ENCODE measurements at regions not wholly inside any gene's neighbourhood (a gene's known extent, or its start where the extent isn't known, plus 50 kb on each side); places are given as distances from the start of the nearest gene placed in this dataset.
A peak's percentile ranks its signal among the peaks of the same experiment; 100 is the strongest.
"Not testable (repeated sequence)": the region's sequence is repeated elsewhere in the genome, so short reads cannot be mapped to it uniquely, and the experiment has no call there.

DNA sequence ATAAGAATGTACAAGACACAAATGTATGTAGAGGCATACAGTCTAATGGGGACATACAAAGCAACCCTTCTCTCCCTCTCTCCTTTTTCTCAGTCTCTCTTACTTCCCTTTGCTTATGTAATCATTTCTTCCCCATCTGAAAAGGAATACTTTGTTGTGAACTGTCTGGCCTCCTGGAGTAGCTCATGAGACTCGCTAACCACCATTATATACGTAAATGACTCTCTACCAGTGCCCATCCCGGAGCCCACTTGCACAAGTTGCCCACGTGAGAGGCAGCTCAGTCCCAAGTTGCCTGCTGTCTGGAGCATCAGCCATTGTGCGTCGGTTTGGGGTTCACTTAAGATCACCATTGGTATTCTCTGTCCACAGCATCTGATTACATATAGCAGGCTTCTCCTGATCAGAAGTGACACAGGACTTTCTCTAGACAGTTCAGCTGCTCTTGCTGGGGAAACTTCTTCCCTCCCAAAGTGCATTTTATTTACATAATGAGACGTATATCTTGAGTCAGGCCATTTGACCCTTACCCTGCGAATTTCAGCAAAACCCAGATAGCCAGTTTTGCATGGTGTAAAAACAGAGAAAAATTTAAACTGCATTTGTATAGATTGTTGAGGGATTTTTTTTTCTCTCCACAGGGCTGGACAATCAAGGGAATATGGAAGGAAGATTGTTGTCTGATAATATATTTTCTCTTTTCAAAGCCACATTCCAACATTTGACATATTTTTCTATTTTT, 220.7 kb upstream of the EGLN3 start:
- DNase-seq, result no peak

DNA sequence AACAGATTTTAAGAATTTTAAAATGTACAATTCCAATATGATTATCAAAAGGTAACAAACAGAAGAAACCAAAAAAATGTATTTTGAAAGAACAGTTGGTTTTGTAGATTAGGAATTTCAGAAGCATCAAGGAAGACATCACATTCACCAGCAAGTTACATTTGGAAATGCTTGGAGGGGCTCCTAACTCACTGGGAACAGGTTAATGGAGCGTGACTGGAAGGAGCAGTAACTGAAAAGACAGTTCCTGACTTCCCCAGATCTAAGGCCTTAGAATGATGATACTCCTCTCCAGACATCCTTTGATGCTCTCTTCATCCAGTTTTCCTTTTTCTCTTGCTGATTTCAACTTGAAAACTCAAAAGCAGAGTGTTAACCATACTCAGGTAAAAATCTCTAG, 220.0 kb upstream of the EGLN3 start:
- DNase-seq, result no peak

DNA sequence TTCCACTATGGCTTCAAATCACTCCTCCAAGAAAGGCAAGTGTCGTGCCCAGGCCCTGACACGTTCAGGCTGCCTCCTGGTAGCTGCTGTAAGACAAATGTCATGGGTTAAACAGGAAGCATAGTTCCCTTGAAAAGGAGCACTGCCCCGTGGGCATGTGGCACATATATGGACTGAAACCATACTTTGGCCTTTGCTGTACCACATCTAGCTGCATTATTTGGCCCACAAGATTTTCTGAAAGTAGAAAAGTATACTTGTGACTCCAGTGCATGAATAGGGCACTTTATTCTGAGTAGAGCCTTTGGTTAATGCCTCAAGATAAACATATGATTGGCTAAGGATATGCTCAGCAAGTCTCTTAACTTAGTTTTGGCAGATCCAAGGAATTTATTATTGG, 218.7 kb upstream of the EGLN3 start:
- no peak for DNase-seq

DNA sequence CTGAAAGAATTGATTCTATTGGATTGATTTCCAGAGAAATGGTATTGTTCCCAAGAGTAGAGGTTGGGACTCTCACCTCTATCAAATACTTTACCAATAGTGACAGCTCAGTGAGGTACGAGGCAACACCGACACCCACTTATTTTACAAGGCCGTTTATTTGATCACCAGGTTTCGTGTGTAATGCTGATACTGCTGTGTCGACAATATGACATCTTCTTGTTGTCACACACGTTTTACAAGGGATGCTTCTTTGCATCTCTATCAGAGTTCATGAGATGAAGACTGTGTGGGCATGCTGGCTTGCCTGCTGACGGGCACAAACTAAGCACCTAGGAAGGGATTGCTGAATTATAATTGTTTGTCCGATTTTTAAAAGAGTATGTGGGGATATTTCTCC, 217.8 kb upstream of the EGLN3 start:
- no peak for DNase-seq

DNA sequence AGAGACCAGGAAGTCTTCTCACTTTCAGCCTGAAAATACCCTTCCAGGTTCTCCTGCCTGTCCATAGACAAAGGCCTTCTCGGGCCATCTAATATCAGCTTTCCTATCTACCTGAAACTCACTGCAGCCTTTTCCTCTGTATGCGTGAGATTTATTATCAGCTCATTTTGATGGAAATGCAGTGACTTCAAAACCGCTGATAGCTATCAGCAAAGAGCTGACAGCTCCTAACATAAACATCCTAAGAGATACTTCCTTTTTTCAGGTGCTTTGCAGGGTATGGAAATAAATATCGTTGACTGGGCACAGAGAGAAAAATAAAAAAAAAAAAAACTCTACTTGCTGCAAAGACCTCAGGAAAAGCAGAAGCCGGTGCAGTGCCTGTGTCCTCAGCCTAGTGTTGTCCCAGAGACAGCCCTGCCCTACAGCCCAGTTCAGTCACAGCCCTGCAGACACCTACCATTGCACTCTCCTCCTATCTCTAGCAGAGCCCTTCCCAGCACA, 215.0 kb upstream of the EGLN3 start:
- DNase-seq, result no peak

DNA sequence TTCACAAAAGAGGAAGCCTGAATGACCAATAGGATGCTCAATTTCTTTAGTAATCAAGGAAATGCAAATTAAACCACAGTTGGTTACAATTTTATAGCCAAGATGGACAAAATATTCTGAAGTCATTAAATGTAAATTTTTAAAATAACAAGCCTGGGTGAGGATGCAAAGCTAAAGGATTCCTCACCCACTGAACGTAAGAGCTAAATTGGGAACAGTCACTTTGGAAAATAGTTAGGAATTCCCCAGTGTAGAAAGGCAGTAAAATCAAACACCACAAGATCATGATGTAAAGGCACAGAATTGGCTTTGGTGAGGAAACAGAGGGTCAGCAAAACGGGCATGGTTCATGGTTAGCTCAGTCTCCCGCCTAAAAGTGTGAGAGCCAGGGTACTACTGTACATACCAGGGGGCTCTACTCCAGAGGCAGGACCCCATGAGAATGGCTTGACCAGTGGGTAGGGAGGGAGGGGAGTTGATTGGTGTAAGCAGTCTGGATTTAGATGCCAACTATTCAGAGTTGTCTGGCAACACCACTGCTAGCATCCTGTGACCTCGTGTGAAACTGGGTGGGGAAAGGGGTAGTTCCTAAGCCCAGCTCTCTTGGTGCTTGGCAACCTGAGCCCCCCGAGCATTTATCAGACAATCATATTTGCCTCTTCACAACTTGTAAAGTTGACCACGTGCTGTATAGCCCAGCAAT, 213.4 kb upstream of the EGLN3 start:
- no peak for DNase-seq

DNA sequence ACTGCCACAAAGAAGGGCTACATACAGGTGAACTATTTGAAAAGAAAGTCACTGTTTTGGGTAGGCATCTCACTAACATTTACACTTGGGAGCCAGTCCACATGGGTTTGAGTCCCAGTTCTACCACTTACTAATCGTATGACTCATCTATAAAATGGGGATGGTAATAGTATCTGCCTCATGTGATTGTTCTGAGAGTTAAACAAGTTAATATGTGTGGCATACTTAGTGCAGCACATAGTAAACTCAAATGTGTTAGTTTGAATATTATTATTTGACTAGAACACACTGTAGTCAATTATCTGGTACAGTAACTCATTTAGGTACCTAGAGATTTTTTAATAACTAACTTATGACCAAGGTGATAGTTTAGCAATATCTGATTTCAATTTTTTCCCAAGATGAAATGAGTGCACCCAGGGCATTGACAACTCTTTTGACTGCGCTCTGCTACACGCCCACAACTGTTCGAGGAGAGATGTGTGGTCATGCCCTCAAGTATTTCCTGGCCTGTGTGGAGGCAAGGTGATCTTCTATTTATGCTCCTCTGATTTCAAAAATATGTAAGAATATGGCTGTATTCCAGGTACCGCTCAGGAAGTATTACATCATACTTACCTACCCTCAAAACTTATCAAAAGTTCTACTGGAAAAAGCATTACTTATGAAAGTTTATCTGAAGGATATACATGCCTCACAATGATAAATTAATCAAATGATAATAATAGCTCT, 210.6 kb upstream of the EGLN3 start:
- DNase-seq, result no peak

DNA sequence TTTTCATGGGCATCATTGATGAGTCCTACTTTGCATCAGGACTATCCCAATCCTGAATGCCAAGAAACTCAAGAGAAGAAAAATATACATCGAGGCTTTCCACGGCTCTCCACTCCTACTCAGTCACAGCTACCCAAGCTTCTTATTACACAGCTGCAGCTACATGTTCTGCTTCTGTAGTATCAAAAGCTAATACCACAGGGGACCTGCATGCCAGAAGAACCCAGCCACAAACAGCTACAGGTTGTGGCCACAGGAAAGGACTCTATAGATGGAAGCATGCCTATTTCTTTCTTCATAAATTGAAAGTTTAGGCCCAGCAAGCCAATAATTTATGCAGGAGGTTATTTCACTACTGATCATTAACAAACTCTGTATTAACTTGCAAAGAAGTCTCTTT, 209.7 kb upstream of the EGLN3 start:
- no peak for DNase-seq

DNA sequence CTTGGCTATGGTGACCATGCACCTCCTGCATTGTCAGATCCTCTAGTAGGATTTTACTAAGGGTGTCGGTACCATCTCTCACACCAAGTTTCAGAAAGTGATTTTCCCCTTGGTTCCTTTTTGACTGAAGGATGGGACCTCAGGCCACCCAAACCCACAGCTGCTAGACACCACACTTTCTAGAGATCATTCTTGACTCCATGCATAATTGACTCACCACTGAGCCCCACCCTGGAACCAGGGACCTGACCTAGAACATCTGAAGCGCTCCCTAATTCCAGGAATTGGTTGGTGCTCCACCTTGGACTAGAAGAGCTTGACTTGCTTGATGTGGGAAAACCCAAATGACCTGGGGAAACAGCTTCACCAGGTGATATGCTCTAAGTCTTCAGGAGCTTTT, 206.8 kb upstream of the EGLN3 start:
- DNase-seq, result no peak

DNA sequence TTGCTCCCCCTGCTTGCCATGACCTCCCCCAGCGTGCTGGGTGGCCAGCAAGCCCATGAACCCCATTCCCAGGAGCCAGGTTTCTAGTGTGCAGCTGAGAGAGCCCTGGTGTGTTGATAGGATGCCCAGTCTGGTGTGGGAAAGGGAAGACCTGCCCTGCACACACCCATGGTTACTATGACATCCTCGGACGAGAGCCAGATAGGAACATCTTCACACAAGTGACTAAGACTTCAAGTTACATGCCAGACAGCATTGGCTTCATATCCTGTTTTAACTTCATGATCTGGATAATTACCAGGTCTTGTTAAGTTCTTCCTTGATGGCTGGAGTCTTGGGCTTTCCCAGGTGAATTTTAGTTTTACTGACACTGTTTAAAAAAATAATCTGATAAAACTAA, 196.6 kb upstream of the EGLN3 start:
- DNase-seq, result no peak

DNA sequence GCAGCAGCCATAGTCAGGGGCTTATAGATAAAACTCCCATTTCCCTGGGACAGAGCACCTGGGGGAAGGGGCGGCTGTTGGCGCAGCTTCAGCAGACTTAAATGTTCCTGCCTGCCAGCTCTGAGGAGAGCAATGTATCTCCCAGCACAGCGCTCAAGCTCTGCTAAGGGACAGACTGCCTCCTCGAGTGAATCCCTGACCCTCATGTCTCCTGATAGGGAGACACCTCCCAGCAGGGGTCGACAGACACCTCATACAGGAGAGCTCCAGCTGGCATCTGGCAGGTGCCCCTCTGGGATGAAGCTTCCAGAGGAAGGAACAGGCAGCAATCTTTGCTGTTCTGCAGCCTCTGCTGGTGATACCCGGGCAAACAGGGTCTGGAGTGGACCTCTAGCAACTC, 189.3 kb upstream of the EGLN3 start:
- not testable (repeated sequence) for DNase-seq

DNA sequence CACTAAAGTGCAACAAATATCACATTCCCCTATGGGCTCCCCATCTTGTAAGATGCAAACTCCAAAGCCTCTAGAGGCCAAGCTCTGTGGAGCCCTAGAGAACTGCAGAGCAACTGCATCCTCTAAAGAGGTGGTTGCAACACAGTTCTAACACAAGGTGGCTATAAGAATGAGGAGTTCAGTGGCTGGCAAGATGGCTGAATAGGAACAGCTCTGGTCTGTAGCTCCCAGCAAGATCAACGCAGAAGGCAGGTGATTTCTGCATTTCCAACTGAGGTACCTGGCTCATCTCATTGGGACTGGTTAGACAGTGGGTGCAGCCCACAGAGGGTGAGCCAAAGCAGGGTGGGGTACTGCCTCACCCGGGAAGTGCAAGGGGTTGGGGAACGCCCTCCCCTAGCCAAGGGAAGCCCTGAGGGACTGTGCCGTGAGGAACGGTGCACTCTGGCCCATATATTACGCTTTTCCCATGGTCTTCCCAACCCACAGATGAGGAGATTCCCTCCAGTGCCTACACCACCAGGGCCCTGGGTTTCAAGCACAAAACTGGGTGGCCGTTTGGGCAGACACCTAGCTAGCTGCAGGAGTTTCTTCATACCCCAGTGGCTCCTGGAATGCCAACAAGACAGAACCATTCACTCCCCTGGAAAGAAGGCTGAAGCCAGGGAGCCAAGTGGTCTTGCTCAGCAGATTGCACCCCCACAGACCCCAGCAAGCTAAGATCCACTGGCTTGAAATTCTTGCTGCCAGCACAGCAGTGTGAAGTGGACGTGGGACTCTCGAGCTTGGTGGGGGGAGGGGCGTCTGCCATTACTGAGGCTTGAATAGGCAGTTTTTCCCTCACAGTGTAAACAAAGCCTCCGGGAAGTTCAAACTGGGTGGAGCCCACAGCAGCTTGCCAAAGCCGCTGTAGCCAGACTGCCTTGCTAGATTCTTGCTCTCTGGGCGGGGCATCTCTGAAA, 188.6 kb upstream of the EGLN3 start:
- DNase-seq, result peak; percentile 66

DNA sequence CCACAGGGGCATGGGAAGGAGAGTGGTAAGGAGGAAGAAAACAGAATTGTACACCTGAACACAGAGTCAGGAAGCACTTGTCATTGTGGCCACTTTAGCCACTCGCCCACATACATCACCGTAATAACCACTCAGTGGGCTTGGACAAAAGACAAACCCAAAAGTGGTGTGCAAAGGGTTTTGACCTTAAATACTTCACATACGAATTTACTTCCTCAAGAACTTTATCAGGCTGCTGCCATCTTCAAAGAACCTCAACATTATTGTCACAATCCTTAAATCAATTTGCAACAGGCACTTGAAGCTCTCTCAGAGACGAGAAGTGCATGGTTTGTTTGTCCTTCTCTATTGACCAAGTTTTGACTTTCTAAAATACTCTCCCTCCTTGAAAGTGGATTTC, 187.3 kb upstream of the EGLN3 start:
- no peak for DNase-seq

DNA sequence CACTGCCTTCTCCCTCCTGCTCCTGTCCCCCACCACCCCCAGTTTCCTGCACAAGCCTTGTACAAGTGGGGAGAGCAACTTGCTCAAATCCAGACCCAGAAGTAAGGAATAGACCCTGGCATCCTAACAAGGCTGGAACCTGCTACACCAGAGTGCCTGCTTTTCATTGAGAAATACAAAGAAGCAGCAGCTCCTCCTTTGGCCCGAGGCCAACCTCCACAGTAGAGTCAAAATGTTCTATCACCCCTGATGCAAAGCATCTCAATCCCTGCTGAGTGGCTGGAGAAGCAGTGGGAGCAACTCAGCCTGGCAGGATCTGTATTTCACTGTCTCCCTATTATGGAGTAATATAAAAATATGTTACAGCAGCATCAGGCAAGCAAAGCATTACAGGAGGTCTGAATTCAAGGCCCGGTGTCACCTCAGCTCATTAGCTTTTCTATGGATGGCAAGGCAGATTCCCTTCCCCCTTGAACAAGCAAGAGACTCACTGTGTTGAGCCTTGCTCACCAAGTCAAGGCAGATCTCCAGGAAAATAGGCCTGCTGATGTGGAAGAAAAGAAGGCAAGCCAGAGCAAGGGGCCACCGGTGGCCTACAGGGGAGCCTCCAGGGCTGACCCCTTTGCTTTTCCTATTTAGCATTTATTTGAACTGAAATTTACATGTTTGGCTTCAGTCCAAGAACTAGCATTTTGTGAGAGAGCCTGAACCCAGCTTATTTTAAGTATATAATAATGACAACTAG, 186.3 kb upstream of the EGLN3 start:
- DNase-seq, result no peak

DNA sequence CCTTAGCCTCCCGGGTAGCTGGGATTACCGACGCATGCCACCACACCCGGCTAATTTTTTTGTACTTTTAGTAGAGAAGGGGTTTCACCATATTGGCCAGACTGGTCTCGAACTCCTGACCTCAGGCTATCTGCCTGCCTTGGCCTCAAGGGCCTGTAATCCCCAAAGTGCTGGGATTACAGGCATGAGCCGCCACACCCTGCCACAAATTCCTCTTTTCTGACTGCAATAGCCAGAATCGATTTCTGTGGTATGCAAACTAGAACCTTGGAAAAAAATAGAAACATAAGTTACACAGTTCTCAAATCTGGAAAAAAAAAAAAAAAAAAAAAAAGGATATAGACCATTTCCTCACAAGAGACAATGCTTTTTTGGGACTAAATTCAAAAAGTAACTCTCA, 184.6 kb upstream of the EGLN3 start:
- DNase-seq, result no peak

DNA sequence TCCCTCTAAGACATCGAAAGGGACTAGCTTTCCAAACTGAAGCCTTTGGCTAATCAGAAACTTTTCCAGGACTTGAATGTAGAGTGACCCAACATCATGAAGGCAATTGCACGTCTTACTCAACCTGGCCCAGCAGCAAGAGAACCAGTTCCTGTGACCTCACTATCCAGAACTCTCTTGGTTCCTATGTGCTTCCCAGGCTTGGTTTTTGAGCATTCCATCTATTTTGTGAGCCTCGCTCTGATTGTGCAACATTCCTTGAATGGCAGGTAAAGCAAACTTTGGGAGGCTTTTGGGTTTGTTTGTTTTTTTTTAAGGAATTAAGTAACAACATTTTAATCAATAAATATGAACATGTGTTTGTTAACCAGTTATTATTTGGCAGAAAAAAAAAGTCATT, 183.6 kb upstream of the EGLN3 start:
- DNase-seq, result no peak

DNA sequence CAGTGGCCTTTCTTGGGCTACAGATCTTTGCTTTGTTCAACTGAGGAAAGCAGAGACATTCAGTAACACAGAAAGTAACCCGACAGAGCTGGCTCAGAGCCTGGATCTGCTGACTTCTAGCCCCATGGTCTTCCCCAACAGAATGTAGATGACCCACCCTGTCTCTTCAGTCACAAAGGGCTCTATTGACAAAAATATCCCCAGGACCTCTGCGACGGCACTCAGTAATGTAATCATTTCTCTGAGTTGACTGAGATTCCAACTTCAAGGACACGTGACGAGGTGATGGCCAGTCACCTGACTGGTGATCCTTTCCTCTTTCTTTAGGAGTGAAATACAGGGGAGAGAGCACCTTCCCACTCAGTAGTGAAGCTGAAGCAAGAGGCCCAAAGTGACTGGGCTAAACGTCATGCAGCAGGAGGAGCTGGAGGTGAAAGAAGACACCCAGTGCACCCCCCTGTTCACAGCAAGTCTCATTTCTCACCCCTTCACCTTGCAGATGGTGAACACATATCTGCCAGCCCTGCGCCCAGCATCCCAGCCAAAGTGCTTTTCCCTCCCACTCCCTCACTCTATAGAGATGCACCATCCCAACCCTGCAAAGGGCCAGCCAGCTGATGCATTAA, 179.2 kb upstream of the EGLN3 start:
- DNase-seq, result no peak

DNA sequence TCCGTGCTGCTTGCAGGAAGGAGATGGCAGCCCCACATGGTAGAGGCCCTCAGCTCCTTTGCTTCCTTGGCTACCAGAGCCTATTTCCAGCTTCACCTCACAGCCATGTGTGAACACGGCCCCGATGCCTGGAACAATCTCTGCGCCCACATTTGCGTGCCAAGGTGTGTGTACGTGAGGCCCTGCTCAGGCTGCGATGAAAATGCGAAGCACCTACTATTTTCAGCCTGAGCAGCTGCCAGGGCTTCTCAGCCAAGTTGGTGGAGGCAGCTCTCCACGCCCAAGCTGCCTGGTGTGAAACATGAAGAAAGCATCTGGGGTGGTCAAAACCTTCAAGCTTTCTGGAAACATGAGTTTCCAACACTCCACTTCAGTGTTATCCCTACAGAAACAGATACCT, 177.8 kb upstream of the EGLN3 start:
- DNase-seq, result no peak

DNA sequence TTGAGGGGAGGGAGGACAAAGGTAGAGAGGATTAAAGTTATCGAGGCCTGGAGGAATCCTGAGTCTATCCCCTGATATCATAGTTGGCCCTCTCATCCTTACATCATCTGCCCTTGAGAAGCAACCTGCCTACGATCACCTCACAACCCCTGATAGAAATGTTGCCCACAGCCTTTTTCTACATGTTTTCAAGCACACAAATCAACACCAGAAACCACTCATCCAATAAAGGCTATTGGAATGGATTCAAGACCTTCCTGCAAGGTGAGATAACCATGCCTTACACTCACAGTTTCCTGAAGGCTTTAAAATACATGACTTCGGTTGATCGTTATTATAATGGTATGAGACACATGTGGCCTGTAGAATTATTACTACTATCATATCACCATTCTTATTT, 175.7 kb upstream of the EGLN3 start:
- DNase-seq, result no peak

DNA sequence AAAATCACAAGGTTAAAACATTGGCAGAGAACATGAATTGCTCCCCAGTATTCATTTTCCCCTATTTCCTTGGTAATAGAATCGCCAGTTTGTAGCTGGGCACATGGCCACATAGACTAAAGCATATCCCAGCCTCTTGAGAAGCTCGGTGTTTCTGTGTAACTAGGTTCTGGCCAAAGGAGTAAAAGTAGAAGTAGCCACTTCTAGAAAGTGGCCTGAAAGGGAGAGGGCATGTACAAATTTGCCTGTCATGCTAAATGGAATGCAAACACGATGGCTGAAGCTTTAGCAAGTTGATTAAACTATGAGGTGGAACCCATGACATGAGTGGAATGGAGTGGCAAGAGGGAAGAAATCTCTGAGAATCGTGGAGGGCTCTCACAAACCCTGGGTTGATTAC, 173.7 kb upstream of the EGLN3 start:
- DNase-seq, result no peak

DNA sequence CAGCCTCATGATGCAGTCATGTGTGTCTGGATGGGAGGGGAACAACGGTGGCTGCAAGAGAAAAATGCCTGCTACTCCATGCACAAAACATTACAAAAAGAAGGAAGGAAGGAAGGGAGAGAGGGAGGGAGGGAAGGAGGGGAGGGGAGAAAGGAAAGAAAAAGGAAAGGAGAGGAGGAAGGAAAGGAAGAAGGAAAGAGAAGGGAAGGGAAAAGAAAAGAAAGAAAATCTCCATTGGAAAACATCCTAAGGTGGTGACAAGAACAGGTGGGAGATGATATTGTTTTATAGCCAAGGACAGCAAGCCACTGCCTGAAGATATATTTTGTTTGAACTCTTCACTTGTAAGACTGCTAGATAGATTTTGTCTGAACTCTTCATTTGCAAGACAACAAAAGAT, 171.8 kb upstream of the EGLN3 start:
- DNase-seq, result no peak

DNA sequence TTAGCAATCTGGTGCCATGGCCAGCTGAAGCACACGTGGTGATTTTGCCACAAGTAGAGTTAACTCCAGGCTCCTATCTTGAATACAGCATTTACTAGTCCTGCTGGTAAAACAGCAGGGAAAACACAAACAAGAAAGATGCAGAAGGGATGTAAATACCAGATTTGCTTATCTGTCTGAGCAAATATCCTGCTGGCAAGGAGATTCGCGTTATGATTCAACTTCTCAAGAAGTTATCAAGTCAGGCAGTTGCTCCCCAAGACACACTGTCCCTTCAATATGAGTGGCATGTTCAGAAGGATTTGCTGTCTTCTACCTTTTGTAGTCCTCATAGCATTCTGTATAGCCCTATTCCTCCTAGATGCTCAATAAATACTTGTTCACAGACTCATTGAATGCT, 171.2 kb upstream of the EGLN3 start:
- DNase-seq, result no peak

Data from NCI-H510A (cell line).